ENCODE measurements at regions not wholly inside any gene's neighbourhood (a gene's known extent, or its start where the extent isn't known, plus 50 kb on each side); places are given as distances from the start of the nearest gene placed in this dataset.

DNA sequence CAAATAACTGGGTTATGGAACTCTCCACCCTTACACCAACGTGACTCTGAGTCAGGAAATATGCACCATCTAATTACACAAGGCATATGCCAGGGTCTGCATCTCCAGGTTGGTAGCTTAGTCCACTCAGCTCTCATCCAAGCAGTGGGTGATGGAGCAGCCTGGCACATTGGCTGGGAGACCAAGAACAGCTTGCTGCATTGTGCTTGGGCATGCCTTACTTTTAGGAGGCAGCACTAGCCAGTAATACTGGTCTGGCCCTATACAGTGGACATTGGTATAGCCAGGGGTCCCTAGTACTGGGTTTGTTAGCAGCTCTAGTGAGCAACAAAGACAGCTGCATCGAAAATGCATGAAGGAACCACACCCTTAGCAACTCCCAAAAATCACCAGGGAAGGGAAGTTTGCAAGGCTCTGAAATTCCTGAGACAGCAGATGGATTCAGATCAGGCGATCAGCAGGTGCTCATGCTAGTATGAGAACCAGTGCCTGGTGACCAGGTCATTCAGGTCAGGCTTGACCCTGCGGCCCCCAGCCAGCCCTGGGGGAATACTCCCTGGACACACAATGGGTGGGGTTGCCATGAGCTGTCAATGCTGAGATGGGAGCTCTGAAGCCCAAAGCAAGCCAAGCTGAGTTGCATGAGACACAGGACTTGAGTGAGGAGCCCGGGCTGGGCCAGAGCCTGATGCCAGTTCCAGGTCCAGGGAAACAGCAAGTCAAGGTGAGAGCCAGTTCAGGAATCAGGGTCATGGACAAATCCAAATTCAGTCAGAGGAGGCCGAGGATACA lies 217.9 kb upstream of the ZMIZ1 start:
- no peak for TF ChIP-seq CTCF (IDR thresholded peaks at IDR 0.05)
- Mint-ChIP-seq H3K27ac (ENCODE audit: unreplicated experiment) (no peak overlapping the region), H3K9me3 (ENCODE audit: low read depth) (no peaks in the 10 kb centered on the region), H3K4me1 (ENCODE audit: low read depth) (no peaks in the 10 kb centered on the region), H3K4me3 (ENCODE audit: unreplicated experiment) (no peak overlapping the region), H3K27me3 (ENCODE audit: low read depth) (peaks cover 4% of the 10 kb centered on the region), H3K36me3 (ENCODE audit: low read depth) (no peaks in the 10 kb centered on the region)
- no peak for DNase-seq (ENCODE audit: low spot score)

GRCh38 chr10:78851647-78852046 lies 217.1 kb upstream of the ZMIZ1 start:
- H3K9me3 Mint-ChIP-seq (ENCODE audit: low read depth) = no peaks in the 10 kb centered on the region
- no peak for DNase-seq (ENCODE audit: low spot score)
- H3K4me1 Mint-ChIP-seq (ENCODE audit: low read depth) = no peaks in the 10 kb centered on the region
- no peaks in the 10 kb centered on the region for H3K36me3 Mint-ChIP-seq (ENCODE audit: low read depth)
- H3K27me3 Mint-ChIP-seq (ENCODE audit: low read depth) = peaks cover 5% of the 10 kb centered on the region
- H3K4me3 Mint-ChIP-seq (ENCODE audit: unreplicated experiment) = no peak overlapping the region
- no peak for TF ChIP-seq CTCF (IDR thresholded peaks at IDR 0.05)
- H3K27ac Mint-ChIP-seq (ENCODE audit: unreplicated experiment) = no peak overlapping the region

DNA sequence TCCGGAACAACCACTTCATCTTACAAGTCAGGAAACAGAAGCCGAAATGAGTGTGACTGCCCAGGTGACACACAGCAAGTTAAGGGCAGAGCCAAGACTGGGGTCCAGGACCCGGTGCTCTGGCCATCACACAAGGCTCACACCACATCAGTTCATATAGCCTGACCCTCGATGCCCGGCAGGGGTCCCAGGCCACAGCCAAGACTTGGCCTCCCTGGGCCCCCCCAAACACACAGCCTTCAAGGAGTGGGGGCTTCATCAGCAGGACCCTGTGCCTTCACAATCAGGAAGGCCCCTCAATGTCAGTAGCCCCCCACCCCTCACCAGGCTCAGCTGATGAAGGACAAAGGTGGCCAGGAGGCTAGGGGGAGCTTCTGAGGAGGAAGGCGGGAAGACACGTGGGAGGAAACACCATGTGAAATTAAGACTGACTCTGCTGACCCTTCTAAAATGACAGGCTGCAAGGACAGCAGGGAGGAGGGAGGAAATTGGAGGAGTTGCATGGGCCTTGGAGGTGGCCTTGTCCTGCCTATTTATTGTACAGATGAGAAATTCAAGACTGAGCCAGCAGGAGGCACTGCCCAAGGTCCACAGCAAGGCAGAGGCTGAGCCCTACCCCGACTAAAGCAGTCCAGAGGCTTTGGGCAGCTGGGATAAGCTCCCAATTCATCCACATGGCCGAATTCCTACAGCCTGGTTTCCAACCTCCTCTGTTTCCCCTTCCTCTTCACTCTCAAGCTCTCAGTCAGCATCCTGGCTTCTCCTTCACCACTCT lies 216.1 kb upstream of the ZMIZ1 start:
- H3K4me1 Mint-ChIP-seq (ENCODE audit: low read depth) = no peaks in the 10 kb centered on the region
- no peak for DNase-seq (ENCODE audit: low spot score)
- peaks cover 2% of the 10 kb centered on the region for H3K27me3 Mint-ChIP-seq (ENCODE audit: low read depth)
- no peak overlapping the region for H3K27ac Mint-ChIP-seq (ENCODE audit: unreplicated experiment)
- no peak overlapping the region for H3K4me3 Mint-ChIP-seq (ENCODE audit: unreplicated experiment)
- H3K9me3 Mint-ChIP-seq (ENCODE audit: low read depth) = no peaks in the 10 kb centered on the region
- TF ChIP-seq CTCF (IDR thresholded peaks at IDR 0.05) = peak; percentile 57
- H3K36me3 Mint-ChIP-seq (ENCODE audit: low read depth) = no peaks in the 10 kb centered on the region

DNA sequence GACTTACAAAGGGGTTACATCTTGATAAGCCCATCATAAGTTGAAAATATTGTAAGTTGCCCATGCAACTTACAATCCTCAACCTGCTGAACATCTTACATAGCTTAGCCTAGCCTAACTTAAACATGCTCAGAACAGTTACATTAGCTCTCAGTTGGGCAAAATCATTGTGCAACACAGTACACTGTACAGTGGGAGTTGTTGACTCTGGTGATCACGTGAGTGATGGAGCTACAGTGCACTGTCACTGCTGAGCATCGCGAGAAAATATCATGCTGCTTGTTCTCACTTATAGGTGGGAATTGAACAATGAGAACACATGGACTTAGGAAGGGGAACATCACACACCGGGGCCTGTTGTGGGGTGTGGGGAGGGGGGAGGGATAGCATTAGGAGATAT lies 214.9 kb upstream of the ZMIZ1 start:
- no peak for TF ChIP-seq CTCF (IDR thresholded peaks at IDR 0.05)
- no peaks in the 10 kb centered on the region for H3K9me3 Mint-ChIP-seq (ENCODE audit: low read depth)
- H3K4me1 Mint-ChIP-seq (ENCODE audit: low read depth) = peaks cover 1% of the 10 kb centered on the region
- no peak overlapping the region for H3K27ac Mint-ChIP-seq (ENCODE audit: unreplicated experiment)
- no peak overlapping the region for H3K4me3 Mint-ChIP-seq (ENCODE audit: unreplicated experiment)
- H3K27me3 Mint-ChIP-seq (ENCODE audit: low read depth) = peaks cover 2% of the 10 kb centered on the region
- no peaks in the 10 kb centered on the region for H3K36me3 Mint-ChIP-seq (ENCODE audit: low read depth)
- DNase-seq (ENCODE audit: low spot score) = no peak

DNA sequence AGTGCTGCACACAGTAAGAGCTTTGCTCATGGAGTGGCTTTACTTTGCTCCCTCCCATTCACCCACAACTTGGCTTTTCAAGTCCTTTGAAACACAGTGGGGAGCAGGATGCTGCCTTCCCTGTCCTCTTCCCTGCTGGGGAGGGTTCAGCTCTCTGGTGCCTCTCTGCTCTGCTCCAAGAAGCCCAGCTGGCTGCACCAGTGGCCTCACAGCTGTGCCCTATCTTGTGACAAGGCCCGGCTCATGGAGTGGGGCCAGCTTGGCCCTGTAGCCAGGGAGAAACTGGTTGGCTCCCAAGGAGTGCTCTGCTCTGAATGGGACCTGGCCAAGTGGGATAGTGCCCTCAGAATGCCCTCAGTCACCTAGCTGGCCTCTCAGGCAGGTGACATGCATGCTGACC lies 212.3 kb upstream of the ZMIZ1 start:
- no peak for TF ChIP-seq CTCF (IDR thresholded peaks at IDR 0.05)
- Mint-ChIP-seq H3K36me3 (ENCODE audit: low read depth) (no peaks in the 10 kb centered on the region), H3K27me3 (ENCODE audit: low read depth) (peaks cover 4% of the 10 kb centered on the region), H3K4me1 (ENCODE audit: low read depth) (peaks cover 5% of the 10 kb centered on the region), H3K9me3 (ENCODE audit: low read depth) (no peaks in the 10 kb centered on the region), H3K27ac (ENCODE audit: unreplicated experiment) (no peak overlapping the region), H3K4me3 (ENCODE audit: unreplicated experiment) (no peak overlapping the region)
- no peak for DNase-seq (ENCODE audit: low spot score)
